Tongue (tissue), 1 donor: ENCODE measurements at regions not wholly inside any gene's neighbourhood (a gene's known extent, or its start where the extent isn't known, plus 50 kb on each side); places are given as distances from the start of the nearest gene placed in this dataset.

Experiments
- DNase-seq: peaks from one replicate; pipeline ENCODE4 v3.0.0-alpha.2; 2015

DNA sequence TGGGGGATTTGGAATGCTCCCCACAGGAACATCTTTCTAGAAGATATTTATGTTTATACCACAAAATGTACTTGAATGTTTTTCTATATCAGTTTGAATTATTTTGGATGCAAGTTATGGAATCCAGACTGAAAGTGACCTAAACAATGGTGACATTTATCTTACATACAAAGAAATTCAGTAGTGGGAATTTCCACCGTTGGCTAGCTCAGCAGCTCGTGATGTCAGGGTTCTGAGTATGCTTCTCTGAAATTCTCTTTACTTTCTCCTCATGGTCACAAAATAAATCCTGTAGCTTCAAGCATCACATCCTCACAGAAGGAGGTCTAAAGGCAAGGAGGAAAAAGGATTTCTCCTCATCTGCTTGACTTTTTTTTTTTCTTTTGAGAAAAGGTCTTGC is 105.3 kb downstream of the AKAIN1 start:
- DNase-seq = no peak

DNA sequence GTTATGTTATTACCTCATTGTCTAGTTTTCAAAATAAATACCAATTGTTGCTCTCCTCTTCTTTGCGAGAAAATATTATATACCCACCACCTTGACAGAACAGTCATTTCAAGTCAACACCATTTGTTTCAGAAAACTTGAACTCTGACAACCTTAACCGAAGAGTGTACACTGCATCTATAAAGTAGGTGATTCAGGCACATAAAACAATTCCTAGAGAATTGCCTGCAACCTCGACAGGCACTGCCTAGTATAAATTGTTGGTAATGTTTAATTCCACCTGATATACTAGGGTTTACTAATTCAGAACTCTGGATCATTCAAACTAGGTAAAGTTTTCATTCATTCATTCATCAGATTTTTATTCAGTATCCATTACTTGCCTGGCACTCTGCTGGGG is 121.8 kb downstream of the AKAIN1 start:
- no peak for DNase-seq

DNA sequence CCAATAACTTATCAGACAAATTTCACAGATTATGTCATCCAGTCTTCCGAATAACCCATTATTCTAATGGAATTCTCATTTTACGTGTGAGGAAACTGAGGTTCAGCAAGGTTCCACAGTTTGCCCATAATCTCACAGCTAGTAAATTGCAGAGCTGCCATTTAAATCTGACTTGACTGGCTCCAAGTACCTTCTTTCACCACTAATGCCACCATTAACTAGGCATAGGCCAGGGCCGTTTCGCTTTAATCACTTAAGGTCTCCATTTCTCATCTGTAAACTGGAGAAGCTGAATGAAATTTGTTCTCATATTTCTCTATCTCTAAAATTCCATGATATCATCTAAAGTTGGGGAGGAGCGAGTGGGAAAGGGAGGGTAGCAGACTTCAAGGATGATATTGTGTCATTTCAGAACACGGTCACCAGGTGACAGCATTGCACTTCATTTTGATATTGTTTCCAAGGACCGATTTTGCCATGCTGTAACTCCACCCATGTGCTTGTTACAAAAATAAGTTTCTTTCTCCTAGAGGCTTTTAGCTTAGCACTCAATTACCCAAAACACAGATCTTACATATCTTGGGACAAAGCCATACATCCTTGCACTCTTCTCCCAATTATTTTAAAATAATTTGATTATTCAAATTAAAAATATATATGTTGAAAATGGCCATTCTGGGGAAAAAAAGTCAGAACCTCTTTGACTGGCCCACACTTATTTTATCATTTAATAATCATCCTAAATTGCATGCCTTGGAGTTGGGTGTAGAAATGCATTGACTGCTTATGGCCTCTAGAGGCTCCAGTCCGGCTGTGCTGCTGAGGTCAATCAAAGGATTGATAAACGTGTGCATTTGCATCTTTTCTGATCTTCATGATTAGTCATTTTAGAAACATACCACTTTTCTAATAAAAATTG is 123.8 kb downstream of the AKAIN1 start:
- DNase-seq = peak; percentile 47

DNA sequence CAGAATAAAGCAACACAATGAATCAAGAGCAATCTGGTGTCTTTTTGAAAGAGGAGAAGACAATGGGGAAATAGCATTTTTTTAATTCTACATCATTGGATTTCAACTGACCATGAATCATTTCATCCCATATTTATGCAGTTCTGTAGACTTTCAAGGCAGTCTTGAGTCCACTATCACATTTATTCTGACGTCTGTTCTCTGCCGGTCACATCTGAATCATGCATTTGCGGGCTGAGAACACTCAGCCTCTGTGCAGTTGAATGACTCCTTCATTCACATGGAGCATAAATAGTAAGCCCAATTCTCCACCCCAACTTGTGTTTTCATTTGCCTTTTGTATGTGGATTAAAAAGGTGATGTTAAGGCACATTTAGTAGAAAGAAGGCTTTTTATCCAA is 128.2 kb downstream of the AKAIN1 start:
- no peak for DNase-seq

DNA sequence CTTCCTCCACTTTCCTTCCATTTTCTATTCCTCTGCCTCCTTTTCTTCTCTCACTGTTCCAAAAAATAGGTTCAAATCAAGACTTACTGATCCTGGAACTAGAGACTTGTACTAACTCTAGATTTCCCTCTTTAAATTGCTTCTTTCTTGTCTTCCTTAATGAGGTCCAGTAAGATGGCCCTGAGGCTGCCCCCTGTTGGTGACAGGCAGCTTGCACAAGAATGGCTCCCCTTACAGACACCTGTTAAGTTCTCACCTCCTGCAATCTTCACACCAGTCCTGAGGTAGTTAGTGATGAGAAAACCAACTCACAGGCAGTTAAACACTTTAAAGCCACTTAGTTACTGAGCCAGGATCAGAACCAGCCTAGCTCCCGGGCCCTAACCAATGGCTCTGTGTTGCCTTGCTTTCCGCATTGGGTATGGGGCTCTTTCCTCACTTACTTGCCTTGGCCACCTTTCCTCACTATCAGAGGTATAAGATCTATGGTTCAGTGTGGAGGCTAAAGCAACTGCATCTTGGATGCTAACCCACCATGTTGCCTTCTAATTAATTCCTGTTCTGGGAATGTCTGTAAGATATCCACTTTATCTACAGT is 130.6 kb downstream of the AKAIN1 start:
- DNase-seq = no peak

DNA sequence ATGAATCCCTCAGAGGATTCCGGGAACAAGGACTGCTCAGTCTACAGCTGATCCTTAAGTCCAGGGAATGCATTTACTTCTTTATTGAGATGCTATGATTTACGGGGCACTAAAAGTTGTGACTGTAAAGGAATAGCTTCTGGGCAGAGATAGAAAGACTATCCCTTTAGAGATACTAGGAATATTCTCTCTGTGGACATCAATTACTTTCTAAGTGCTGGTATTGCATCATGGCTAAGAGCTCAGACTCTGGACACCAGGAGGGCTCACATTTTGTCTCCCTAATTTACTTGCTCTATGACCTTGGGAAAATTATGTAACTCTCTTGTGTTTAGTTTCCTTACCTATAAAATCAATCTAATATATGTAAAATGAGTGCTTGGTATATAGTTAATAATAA is 131.4 kb downstream of the AKAIN1 start:
- no peak for DNase-seq

DNA sequence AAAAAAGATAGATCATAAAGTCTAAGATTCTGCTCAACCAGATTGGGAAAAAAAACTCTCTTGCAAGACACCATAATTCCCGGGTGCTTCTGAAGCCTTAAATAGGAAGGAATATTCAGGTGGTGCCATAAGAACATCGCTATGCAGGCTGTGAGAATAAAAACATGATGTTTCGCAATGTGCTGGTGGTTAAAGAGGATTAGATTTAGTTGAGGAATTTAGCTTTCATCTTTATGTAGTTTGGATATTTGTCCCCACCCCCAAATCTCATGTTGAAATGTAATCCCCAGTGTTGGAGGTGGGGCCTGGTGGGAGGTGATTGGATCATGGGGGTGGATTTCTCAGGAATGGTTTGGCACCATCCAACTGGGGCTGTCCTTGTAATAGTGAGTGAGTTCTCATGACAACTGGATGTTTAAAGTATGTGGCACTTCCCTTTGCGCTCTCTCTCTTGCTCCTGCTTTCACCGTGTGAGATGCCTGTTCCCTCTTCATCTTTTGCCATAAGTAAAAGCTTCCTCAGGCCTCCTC is 132.2 kb downstream of the AKAIN1 start:
- DNase-seq = no peak

DNA sequence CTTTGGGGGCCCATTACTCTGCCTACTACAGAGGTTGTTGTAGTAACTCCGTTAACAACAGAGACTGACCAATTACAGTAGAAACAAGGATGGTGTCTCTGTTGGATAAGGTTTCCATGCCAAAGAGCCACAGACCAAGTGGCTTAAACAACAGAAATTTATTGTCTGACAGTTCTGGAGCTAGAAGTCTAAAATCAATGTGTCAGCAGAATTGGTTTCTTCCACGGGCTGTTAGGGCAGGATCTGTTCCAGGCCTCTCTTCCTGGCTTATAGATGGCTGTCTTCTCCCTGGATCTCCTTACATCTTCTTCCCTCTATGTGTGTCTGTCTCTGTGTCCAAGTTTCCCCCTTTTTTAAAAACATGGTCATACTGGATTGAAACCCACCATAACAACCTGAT is 135.3 kb downstream of the AKAIN1 start:
- DNase-seq = no peak

DNA sequence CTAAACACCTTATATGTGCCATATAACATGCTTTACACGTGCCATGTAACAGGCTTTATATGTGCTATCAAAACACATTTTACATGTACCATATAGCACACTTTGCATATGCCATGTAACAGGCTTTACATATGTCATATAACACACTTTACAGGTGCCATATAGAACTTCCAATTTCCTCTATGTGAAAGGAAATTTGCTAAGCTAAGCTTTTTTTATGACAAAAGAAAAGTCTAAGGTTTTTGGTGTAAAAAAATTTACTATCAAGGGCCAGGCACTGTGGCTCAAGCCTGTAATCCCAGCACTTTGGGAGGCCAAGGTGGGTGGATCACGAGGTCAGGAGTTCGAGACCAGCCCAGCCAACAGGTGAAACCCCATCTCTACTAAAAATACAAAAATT is 136.5 kb downstream of the AKAIN1 start:
- no peak for DNase-seq

DNA sequence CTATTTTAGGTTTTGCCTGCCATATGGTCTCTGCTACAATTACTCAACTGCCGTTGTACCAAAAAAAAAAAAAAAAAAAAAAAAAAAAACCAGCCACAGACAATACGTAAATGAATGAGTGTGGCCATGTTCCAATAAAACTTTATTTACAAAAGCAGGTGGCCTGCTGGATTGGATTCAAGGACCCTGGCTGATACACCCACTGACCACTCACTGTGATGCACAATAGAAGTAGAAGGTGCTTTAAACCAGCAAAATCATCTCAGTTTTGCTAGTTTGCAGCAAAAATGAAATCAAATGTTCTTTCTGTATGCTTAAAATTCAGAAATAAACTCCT is 137.4 kb downstream of the AKAIN1 start:
- DNase-seq = no peak

DNA sequence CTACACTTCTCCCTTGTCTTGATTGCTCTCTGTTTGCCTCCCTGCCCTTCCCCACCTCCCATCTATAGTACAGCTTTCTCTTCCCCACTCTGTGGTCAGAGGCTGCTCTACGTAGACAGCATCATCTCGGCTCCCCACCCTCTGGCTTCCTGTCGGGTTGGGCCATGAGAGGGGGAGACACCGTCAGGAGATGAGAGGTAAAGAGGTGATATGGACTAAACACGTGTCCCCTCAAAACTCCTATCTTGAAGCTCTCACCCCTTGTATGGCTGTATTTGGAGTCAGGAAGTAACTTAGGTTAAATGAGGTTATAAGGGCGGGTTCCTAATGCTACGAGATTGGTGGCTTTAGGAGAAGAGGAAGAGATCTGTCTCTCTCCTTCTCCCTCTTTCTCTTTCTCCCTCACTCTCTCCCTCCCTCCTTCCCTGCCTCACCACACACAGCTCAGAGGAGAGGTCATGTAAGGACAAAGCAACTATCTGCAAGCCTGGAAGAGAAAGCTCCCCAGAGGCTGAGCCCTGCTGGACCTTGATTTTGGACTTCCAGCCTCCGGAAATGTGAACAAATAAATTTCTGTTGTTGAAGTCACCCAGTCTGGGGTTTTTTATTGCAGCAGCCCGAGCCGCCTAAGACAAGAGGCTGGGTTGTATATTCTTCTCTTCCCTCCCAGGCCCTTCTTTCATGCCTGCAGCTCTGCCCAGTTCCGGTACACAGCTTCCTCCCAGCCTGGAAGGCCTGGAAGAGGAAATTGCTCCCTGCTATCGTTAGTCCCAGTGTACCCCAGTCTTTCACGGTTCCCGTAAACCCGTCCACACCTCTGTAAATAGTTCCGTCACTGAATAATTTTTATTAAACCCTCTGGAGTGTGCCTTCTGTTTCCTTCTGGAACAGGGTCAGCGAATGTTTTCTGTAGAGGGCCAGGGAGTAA is 138.0 kb downstream of the AKAIN1 start:
- DNase-seq = no peak

DNA sequence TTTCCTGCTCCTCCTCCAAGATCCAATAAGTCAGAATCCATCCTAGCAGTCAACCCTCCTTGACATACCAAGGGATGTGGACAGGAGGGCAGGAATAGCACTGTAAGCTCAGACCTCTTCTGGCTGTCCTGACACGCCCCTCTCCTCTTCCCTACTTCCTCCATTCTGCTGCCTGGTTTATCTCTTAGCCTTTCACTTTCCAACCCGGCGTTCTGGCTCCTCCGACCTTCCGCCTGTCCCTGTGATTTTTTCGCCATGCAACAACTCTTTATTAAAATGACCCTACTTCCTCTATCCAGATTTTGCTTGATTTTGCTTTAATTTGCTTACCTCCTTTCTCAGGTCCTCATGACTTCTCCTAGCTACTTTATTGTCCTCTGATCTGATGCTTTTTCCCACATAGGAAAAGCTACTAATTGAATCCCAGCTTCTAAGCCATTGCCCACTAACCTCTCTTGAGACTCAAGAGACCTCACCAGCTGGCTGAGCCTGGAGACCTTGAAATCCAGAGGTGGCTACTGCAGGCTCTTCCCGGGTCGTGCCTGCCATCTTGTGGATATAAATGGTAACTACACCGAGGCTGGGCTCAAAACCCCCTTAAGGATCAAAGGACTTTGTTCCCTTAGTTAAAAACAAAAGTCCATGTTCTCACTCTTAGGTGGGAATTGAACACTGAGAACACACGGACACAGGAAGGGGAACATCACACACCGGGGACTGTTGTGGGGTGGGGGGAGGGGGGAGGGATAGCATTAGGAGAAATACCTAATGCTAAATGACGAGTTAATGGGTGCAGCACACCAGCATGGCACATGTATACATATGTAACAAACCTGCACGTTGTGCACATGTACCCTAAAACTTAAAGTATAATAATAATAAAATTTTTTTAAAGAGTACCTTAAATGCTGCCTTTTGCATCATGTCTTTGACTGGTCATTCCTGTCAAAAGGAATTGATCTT is 139.4 kb downstream of the AKAIN1 start:
- peak; percentile 82 for DNase-seq

DNA sequence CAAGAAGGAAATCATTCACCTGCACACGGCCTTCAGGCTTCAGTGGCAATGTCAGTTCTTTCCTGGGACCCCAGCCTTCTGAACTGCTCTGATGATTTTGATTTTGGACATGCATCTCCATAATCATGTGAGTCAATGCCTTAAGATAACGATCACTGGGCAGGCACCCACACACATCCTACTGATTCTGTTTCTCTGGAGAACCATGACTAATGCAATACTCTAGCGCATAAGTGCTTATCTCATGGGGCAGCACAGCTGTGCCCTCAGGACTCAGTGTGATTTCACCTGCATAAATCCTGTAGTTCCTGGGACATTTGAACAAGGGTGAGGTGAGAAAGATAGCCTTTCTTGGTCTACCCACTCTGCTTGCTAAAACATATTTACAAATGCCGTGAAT is 144.6 kb downstream of the AKAIN1 start:
- DNase-seq = no peak

DNA sequence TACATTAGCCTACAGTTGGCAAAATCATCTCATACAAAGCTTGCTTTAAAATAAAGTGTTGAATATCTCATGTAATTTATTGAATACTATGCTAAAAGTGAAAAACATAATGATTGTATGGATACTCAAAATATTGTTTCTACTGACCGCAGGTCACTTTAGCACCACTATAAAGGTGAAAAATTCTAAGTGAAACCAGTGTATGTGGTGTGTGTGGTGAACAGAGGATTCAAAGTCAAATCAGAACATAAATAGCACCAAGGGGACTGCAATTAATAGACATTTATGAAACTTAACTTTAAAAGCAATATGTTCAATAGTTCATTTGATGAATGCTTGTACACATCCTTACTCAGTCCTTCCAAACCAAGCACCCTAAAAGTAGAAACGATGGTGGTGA is 145.8 kb downstream of the AKAIN1 start:
- DNase-seq = no peak

DNA sequence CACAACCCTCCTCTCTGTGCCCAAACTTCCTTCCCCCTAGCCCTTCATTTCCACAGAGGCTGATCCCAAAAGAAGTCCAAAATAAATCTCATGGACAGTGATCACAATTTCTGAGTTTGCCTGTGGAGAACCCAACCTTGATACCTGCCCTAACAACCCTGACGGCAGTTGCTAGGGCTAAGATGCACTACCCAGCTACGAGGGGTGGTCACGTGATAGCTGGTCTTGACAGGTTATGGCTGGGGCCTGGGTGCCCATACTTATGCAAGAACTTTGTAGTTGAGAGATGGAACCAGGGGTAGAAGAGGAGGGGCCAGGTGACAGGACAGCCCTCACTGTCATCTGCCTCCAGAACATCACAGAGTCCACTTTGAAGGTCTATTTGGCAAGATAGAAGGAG is 147.9 kb downstream of the AKAIN1 start:
- DNase-seq = no peak

DNA sequence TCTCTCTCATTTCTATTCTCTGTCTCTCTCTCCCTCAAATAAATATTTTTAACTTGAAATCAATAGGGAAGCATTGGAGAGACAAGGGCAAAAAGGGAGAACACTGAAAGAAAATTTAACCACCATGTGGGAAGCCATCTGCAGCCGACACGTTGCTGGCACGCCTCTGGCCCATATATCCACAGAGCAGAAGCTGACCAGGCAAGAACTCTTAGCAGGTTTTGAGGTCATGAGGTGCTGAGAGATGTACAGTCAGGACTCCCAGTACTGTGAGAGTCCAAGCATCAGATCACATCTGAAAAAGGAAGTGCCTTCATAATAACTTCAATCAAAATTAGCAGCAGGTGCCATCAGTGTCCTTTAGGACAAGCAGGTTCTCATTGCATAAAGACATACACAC is 156.6 kb downstream of the AKAIN1 start:
- DNase-seq = no peak

DNA sequence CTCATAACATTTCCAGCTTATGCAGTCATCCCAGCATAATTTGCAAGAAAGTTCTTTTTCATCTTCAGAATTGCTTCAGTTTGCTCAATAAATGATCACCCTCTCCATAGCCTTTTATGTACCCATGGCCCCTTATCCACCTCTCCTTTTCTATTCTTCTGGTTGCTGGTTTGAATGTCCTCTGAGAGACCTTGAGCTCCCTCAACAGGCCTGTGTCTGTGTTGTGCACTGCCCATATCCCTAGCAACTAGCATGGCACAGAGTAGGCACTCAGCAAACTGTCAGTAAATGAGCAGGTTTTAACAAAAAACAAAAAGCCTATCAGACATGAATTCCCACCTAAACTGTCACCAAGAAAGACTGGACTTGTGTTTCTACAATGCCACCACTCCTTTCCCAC is 160.5 kb downstream of the AKAIN1 start:
- DNase-seq = no peak

DNA sequence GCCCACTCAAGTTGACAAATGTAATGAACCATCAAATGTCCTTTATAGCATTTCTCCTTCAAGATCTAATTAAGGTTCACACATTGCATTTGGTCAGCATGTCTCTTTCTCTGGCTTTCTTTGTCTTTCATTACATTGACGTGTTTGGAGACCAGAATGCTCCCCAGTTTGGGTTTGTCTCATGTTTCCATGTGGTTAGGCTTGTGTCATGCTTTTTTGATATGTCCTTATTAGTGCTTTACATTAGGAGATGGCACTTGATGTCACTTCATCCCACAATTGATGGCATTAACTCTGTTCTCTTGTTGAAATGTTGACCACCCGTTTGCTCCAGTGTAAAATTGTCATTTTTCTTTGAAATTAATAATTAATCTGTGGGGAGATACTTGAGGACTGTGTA is 165.8 kb downstream of the AKAIN1 start:
- no peak for DNase-seq

DNA sequence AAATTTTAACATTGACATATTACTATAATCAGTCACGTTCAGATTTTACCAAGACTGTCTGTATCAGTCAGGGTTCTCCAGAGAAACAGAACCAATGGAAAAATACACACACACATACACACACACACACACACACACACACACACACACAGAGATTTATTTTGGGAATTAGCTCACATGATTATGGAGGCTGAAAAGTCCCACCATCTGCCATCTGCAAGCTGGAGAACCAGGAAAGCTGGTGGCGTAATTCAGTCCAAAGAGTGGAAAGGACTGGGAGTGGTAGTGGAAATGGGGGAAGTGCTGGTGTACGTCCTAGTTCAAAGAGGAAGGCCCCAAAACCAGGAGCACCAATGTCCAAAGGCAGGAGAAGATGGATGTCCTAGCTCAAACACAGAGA is 166.4 kb downstream of the AKAIN1 start:
- DNase-seq = no peak

DNA sequence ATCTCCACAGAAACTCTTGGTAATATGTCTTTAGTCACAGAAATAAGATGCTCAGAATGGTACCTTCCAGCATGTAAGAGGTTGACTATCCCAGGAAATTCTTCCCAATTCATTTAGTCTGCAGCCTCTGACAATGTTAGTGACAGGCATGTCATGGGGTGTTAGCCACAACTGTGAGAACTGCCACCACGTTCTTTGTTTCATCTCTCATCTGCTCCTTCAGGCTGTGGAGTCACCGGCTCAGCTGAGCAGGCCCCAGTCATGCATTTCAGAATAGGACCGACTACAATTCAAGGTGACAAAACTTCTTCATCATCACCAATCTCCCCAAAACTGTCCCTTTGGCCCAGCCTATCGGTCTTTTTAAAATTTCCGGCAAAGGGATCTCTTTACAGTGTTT is 167.5 kb downstream of the AKAIN1 start:
- no peak for DNase-seq

DNA sequence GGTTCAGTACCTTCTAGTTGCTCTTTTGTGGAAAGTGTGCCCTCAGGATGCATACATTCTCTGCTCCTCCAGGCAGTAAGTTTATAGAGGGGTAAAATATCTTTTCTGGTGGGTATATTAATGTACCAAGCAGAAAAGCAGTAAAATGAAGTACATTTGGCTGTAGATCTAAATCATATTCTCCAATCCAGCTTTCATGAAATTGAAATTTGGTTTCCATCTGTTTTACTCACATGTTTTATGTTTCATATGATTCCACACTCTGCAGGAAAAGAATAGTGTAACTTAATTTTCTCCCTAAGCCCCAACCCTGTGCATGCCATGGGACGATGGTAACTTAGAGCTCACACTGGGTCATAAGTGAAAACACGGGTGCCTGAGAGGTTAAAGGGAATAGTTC is 172.3 kb downstream of the AKAIN1 start:
- no peak for DNase-seq

DNA sequence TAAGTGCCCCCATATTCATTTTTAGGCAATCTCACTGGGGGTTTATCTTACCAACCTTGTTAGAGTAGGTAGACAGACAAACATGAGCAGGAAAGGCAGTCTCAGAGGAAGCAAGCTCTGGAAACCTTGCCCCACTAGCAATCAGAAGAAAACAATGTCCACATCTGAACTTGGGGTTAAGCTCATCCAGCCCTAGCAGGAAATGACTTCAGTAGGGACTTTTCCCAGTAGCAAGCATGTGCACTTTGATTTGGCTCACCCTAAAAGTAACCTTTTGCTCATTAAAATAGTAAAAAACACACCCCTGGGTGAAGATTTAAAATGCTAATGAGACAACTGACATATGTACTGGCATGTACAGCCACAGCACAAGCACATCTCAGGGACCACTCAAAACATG is 175.5 kb downstream of the AKAIN1 start:
- DNase-seq = no peak
